DND-41 (cell line): ENCODE measurements at regions not wholly inside any gene's neighbourhood (a gene's known extent, or its start where the extent isn't known, plus 50 kb on each side); places are given as distances from the start of the nearest gene placed in this dataset.

Experiments
- CTCF ChIP-seq: IDR thresholded peaks from 2 replicates; pipeline ENCODE4 v1.5.1; 2012; ENCODE audit warnings: borderline replicate concordance, low read length, moderate library complexity, mild to moderate bottlenecking; ENCODE audit not compliant: poor library complexity, severe bottlenecking; ENCODE audit errors: extremely low read depth
- EZH2 ChIP-seq: IDR thresholded peaks from 3 replicates; pipeline ENCODE4 v1.6.1; 2012; ENCODE audit warnings: borderline replicate concordance, low read depth, mild to moderate bottlenecking, moderate library complexity, low read length, inconsistent platforms; ENCODE audit not compliant: severe bottlenecking

- TF ChIP-seq CTCF (no peak), EZH2 (no peak)
Measured at GRCh38 chr2:198236338-198236737, 431.9 kb downstream of the PLCL1 start.
